GM12864 (cell line): ENCODE measurements at regions not wholly inside any gene's neighbourhood (a gene's known extent, or its start where the extent isn't known, plus 50 kb on each side); places are given as distances from the start of the nearest gene placed in this dataset.

Experiments used
- DNase-seq: peaks from one replicate; pipeline ENCODE4 v3.0.0-alpha.2; 2011; ENCODE audit warnings: low read depth
- H3K4me3 ChIP-seq: 2 replicates; pipeline ENCODE4 v1.5.1; 2011; ENCODE audit warnings: mild to moderate bottlenecking, low read depth, low read length, control low read depth
- CTCF ChIP-seq: IDR thresholded peaks from 2 replicates; pipeline ENCODE4 v1.5.1; 2011; ENCODE audit warnings: low read depth, mild to moderate bottlenecking, moderate library complexity, low read length, control low read depth, inconsistent platforms; ENCODE audit errors: missing control alignments

GRCh38 chr2:17000184-17000482 lies 334.5 kb upstream of the CYRIA start:
- H3K4me3 ChIP-seq, result no peak overlapping the region
- DNase-seq, result no peak
- no peak for TF ChIP-seq CTCF

DNA sequence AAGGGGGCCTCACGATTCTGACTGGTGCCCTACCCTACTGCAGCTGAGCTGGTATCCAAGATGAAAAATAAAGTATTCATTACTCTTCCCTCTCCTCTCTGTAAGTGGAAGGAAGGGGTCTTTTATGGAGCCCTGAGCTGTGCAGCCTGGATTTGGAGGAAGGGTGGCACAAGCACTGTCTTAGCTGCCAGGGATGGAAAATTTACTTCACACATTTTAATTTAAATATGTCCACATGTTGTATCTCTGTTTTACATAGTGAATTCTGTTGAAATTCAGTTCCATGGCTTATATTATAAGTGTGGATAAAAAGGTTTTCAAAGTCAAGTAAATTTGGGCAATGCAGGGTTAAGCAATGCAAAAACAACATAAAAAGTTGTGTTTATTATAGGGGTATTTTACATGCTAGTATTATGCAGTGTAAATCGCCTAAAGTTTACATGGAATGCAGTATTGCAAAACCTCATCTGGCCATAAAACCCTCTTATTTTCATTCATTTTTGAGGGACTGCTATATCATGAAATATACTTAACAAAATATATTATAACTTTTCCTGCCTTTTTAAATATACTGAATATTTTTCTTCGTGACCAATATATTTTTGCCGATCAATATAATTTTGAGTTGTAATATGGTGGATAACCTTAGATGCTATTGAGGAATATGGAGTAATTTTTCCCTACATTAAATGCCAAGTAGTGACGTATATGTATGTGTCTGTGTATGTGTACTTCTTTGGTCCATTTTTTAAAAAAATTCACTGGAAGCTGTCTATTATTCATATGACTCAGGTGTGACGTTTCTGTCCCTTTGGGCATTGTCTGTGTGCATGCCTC lies 333.9 kb upstream of the CYRIA start:
- no peak for TF ChIP-seq CTCF
- DNase-seq, result no peak
- no peak overlapping the region for H3K4me3 ChIP-seq

GRCh38 chr2:16978301-16978700 lies 312.7 kb upstream of the CYRIA start:
- no peak for TF ChIP-seq CTCF

DNA sequence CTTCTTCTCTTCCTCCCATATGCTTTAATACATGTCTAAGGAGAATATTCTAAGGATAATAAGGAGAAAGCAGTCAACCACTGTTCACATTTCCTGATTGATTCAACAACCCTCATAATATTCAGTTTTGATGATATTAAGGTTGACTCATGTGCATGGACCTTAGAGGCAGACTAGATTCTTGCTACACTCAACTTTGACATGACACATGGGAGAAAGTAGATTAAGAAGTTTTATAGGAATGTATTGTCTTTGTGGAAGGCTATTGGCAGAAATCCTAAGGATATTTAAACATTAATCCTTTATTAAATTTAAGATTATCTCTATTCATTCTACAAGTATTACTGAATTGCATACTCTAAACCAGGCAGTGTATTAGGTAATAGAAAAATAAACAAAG lies 309.1 kb upstream of the CYRIA start:
- DNase-seq, result no peak
- TF ChIP-seq CTCF, result no peak
- no peak overlapping the region for H3K4me3 ChIP-seq

More at GRCh38 chr2:16978301-16978700, 312.7 kb upstream of the CYRIA start:
- DNase-seq, result no peak
- no peak overlapping the region for H3K4me3 ChIP-seq

DNA sequence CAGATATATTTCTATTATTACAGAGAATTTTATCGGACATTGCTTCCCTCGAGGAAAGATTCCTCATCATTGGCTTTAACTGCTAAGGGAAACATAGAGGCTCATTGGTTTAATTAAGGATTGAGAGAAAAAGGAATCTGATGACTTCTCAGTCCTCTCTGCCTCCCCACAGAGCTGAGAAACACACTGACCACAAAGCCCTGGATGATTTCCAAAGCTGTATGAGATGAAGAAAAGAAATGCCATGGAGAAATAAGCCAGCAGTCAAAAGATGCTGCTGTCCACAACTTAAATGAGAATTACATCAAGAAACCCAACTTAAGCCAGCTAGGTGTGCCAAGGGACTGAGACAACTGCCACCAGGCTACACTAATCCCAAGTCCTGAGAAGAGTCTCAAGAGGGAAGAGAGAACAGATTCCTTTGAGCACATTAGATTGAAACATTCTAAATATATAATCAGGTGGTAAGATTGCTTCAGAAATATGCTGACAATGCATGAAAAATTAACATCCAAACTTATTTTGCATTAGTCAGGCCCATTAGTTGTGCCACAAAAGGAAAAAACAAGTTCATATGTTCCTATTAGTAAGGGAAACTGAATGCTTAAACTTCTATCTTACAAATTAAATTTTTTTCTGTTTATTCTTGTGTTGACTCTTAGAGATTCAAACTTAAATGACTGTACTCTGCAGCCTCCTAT lies 308.1 kb upstream of the CYRIA start:
- no peak overlapping the region for H3K4me3 ChIP-seq
- no peak for DNase-seq
- TF ChIP-seq CTCF, result no peak

DNA sequence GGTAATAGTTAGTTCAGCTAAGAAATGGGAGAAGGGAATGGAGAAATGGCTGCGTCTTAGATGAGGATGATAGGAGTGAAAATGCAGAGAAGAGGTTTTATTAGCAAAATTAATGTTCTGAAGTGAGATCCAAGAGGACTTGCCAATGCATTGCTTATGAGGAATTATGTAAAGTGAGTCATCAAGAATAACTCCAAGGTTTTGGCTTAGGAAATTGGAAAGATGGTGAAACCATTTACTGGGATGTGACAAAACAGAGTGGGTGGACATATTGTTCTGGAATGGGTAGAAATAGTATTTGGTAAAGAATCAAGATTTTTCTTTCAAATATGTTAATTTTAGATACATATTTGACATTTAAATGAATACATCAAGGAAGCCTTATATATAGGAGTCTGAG lies 306.6 kb upstream of the CYRIA start:
- no peak for DNase-seq
- TF ChIP-seq CTCF, result no peak
- no peak overlapping the region for H3K4me3 ChIP-seq
